SIG-M5 treated with dmso at 0.1 percent for 504 hours (cell line): ENCODE measurements at regions not wholly inside any gene's neighbourhood (a gene's known extent, or its start where the extent isn't known, plus 50 kb on each side); places are given as distances from the start of the nearest gene placed in this dataset.
A peak's percentile ranks its signal among the peaks of the same experiment; 100 is the strongest.

ENCODE experiments used
- DNase-seq: peaks from one replicate; lab custom pipeline; 2025; ENCODE audit not compliant: unreplicated experiment; lab: John Stamatoyannopoulos, UW

DNA sequence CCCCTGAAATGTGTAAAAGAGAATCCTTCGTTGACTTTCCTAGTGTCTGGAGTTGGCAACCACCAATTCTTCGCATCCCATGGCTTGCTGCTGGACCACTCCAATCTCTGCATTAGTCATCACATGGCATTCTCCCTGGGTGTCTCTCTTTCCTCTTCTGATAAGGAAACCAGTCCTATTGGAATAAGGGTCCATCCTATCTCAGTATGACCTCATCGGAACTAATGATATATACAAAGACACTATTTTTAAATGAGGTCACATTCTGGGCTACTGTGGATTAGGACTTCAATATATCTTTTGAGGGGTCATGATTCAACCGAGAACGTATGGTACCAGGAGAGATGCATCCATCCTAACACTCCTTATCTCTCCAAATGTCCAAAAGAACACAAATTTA, 259.1 kb upstream of the CPEB2 start:
- DNase-seq = no peak

DNA sequence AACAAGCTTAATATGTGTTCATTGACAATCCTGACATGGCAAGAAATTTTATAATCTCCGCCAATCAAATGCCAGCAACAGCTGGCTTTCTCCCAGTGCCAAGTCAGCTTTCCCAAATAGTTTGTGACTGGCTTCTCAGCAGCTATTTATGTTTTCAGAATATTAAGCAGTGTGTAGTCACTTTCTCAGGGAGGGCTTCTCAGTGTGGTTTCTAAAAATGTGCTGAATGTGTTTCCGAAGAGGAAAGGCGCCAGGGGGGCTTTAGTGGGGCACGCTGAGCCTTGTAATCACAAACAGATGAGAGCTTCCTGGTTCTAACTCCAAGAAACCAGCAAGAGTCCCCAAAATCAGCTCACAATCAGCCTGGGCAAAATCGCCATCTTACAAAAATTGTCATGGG, 258.7 kb upstream of the CPEB2 start:
- no peak for DNase-seq

DNA sequence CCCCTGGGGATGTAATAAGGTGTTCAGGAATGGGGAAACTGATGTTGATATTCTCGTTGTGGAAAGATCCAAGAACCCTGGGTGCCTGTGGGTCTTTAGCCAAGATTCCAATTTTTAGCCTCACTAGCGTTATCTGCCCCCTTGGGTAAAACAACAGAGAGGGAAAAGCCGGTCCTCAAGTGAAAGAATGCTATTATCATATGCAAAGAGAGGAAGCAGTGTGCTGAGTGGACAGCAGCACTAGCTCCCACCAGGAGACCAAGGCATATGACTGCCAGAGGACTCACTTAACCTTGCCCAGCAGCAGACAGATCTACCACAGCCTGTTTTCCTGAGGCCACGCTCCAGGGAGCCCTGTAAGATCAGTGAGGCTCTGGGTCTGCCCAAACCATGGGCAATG, 257.9 kb upstream of the CPEB2 start:
- DNase-seq = no peak

DNA sequence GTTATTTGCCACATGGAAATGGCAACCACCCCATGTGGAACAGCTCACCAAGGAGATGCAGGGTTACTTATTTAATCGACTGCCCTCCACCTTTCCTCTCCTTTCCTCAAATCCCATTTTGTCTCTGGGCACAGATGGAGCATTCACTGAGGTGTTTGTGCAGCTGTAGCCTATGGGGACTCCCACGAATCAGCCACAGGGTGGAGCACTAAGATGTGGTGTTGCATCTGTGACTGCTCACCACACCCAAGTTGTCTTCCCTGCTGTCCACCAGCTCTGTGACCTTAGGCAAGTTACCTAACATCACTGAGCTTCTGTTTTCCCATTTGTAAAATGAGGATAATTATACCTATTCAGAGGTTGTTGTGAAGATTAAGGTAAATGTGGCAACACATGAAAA, 252.4 kb upstream of the CPEB2 start:
- DNase-seq = peak; percentile 3

DNA sequence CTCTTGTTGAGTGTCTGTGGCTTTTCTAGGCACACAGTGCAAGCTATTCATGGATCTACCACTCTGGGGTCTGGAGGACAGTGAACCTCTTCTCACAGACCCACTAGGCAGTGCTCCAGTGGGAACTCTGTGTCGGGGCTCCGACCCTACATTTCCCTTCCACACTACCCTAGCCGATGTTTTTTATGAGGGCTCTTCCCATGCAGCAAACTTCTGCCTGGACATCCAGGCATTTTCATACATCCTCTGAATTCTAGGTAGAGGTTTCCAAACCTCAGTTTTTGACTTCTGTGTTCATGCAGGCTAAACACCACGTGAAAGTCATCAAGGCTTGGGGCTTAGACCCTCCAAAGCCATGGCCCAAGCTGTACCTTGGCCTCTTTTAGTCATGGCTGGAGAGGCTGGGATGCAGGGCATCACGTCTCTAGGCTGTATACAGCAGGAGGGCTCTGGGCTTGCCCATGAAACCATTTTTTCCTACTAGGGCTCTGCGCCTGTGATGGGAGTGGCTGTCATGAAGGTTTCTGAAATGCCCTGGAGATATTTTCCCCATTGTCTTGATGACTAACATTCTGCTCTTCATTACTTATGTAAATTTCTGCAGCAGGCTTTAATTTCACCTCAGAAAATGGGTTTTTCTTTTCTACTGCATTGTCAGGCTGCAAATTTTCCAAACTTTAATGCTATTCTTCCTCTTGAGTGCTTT, 249.8 kb upstream of the CPEB2 start:
- no peak for DNase-seq

DNA sequence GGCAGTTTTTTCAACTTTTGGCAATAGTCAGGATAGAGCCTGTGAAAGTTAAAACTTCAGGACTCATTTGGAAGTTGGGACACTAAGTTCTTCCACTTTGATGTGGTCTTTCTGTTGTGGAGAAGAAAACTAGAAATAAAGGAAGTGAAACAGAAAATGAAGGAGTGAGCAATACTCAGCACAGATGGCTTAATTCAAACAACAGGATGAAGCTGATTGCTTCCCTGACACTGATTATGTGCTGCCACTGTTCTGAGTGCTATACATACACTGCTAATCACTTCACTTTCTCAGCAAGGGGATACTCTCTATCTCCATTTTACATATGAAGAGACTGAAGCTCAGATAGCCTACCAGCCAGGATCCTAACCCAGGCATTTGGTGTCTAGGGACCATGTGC, 235.1 kb upstream of the CPEB2 start:
- DNase-seq = peak; percentile 22

DNA sequence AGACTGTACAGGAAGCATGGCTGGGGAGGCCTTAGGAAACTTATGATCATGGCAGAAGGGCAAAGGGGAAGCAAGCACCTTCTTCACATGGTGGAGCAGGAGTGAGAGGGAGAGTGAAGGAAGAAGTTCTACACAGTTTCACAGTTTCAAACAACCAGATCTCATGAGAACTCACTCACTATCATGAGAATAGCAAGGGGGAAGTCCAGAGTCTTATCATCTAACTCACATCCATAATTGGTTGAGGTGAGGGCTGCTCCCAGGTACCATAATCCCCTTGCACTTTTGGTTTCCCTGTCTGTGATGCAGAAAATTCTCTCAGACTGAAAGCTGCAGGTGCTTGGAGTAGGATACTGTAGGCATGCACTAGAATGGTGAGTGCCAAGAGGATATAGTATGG, 233.8 kb upstream of the CPEB2 start:
- DNase-seq = no peak

DNA sequence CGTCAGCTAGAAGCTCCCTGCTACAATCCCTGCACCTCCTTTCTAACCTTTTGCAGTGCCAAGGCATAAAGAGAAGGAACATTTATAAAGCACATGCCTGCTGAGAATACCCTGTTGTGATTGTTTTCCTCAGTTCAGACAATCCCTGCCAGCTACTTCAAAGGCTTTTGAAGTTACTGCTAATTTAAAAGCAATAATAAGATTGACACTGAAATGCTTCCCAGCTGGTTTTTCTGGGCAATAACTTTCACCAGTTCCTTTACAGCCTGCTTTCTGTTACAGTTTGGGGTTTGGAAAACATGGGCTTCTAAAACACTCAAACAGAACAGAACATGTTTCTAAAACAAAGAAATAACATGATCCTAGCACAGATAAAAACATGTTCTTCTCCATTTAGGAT, 232.3 kb upstream of the CPEB2 start:
- DNase-seq = no peak

DNA sequence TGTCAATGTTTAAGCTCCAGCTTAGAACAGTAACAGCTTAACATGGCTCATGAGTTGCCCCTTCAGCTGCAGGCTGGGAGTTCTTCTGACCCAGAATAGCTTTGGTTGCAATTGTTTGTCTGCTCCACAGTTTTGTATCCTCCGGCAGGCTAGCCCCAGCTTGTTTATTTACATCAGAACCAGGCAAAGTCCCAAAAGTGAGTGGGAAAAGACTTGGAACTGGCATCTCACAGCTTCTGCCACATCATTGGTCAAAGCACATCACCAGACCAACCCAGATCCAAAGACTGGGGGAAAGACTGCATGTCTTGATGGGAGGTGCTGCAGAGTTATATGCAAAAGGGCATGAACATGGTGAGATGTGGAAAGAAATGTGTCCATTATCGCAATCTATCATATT, 231.2 kb upstream of the CPEB2 start:
- no peak for DNase-seq

DNA sequence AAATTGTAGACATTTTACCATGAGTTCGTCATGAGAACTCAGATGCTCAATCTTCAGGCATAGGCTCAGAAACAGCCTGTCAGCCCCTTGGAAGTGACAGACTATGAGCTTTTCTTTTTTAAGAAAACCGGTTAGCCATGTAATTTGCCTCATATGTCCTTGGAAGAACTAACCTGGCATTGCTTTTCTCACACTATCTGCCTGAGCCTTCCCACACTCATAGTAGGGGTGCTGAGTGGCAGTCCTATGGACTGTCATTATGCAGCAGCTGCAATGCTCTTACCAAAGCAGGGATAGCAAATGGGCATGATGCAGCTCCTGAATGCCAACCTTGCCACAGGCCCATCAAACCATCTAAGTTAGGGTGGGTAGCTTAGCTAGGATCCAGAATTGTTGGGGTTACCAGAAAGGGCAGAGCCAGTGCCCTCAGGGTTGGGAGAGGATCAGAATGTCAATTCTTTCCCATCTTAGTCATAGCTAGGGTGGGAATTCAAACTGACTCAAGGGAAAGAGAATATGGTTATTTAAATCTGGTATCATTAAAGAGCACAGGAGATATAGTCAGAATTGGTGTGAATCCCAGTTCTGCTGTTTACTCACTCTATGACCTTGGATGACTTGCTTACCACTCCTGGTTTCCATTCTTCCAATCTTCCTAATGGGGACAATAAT, 230.6 kb upstream of the CPEB2 start:
- DNase-seq = no peak

DNA sequence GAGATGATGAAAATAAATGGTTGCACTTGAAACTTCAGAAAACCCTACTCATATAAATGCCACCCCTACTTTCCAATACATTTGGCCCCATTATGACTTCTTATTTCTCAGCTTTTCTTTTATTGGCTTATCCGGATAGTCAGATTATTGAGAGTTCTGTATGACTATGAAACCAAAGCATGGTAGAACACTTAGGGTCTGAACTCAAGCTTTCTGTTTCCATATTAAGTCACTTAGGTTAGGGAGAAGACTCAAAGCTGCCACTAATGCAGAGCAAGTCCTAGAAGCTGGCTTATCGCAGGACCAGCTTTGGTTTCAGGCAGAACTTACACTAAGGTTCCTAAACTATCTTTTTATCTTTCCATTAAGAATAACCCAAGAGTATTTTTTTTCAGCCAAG, 229.9 kb upstream of the CPEB2 start:
- DNase-seq = no peak

DNA sequence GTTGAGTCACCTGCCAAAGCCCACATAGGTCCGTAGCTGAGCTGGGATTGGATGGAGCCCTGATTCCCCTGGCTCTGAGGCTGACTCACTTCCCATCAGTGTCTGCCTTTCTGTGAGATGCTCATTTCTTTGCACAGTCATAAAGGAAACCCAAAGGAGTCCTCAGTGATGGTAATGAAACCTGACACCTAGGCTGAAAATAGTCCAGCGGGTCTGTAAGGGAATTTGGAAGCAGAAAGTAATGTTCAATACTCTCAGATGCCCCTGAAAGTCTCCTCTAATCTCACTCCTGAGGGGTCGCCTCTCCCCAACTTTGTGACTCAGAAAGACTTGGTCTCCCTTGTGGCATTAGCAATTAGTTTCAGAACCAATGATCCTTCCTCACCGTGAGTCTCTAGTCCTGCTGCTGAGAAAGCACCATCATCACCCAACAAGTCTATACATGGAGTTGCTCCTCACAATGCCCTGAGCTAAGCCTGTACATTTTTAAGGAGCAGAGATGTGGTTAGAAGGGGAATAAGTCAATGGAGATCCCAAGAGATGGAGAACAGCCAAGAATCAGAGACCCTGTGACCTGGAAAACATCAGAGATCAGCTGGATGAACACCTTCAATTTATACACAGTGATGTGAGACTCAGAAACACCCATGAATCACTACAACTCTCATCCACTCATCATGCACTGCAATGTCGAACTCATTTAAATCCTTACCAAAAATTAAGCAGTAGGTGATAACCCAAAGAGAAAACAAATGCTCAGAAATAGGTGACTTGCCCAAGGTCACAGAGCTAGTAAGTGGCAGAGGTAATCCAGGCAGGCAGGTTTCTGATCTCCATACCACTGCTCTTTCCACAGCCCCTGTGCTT, 219.0 kb upstream of the CPEB2 start:
- no peak for DNase-seq

DNA sequence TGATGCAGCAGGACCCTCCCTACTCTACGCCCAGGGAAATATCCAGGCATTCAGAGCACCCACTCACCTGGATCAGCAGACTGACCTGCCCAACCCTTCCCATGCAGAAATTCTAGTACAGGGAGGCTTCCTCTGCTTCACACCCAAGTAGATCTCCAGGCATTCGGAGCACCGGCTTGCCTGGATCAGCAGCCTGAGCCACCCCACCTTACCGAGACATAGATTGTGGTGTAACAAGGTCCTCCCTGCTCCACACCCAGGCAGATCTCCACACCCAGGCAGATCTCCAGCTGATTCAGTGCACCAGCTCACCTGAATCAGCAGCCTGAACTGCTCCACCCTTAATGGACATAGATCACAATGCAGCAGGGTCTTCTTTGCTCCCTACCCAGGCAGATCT, 215.1 kb upstream of the CPEB2 start:
- DNase-seq = no peak

DNA sequence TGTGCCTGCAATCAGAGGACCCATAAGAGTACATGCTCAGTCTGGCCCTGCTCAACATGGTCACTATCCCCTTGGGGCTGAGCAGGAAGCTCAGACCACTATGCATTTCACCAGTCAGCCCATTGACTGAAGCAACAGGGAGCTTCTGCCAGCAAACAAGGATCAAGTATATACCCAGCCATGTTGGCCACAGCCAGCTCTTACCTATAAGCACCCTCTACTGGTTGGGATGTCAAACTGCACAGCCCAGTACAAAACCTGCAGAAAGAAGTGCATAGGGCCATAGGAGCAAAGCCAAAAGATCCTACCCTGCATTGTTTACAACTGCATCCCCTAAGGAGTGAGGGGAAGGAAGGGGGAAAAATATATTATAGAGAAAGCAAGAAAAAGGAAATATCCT, 214.4 kb upstream of the CPEB2 start:
- peak; percentile 16 for DNase-seq

DNA sequence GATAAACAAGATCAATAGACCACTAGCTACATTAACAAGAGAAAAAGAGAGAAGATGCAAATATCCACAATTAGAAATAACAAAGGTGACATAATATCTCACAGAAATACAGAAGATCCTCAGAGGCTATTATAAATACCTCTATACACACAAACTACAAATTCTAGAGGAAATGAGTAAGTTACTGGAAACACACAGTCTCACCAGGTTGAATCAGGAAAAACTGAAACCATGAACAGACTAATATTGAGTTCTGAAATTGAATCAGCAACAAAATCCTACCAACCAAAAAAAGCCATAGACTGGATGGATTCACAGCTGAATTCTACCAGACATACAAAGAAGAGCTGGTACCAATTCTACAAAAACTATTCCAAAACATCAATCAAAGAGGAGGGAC, 211.8 kb upstream of the CPEB2 start:
- DNase-seq = no peak

DNA sequence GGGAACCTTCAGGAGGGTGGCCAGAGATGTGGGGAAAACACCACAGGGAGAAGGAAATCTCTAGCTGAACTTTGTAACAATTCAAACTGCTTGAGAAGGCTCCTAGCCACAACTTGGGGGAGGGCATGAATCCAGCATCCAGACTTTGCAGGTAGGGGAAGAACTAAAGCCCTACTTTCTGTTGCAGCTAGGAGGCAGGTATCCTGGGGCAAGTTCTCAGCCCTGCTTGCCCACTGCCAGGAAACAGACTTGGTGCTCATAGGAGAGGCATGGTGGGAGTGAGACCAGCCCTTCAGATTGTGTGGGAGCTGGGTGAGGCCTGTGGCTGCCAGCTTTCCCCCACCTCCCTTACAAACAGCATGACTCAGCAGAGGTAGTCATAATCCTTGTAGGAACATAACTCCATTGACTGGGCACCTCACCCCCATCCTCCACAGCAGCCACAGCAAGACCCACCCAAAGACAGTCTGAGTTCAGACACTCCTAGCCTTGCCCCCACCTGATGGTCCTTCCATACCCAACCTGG, 209.5 kb upstream of the CPEB2 start:
- no peak for DNase-seq

DNA sequence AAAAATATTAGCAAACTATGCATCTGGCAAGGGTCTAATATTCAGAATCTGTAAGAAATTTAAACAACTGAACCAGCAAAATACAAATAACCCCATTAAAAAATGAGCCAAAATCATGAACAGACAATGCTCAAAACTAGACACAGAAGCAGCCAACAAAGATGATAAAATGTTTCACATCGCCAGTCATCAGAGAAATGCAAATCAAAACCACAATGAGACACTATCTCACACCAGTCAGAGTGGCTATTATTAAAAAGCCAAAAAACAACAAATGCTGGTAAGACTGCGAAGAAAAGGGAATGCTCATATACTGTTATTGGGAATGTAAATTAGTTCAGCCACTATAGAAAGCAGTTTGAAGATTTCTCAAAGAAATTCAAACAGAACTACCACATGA, 201.3 kb upstream of the CPEB2 start:
- no peak for DNase-seq

DNA sequence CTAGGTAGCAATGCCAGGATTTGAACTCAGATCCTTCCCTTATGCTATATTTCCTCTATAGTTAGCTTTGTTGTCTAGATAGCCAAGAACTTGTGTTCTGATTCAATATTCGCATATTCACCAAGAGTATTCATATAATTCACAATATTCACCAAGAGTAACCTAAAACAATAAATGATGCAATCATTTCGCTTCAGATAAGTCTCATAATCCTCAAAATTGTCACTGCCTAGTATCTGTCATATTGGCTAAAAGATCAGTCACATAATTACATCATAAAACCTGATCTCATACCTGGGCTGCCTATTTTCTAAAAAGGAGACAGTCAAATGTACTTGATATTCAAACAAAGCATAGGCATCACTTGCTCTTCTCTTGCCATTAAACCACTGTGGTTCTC, 199.7 kb upstream of the CPEB2 start:
- no peak for DNase-seq

DNA sequence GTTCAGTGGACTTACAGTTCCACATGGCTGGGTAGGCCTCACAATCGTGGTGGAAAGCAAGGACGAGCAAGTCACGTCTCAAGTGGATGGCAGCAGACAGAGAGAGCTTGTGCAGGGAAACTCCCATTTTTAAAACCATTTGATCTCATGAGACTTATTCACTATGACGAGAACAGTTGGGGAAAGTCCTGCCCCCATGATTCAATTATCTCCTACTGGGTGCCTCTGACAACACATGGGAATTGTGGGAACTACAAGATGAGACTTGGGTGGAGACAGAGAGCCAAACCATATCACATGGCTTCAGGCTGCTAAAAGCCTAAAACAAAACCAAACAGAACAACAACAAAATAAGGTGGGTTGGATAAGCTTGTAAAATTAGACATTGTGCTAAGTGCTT, 194.4 kb upstream of the CPEB2 start:
- DNase-seq = no peak

DNA sequence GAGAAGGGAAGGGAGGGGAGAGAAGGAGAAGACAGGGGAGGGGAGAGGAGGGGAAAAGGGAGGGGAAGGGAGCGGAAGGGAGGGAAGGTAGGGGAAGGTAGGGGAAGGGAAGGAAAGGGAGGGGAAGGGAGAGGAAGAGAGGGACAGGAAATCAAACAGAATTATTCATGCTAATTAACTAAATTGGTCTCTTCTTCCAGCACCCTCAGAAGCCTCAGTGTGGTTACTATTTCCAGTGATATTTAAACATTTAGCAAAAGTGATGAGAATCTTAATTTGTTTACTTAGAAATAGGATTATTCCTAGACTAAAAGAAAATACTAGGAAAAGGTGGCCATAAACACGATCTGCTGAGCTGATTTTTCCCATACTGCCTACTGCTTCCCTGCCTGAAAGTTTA, 193.1 kb upstream of the CPEB2 start:
- DNase-seq = no peak

DNA sequence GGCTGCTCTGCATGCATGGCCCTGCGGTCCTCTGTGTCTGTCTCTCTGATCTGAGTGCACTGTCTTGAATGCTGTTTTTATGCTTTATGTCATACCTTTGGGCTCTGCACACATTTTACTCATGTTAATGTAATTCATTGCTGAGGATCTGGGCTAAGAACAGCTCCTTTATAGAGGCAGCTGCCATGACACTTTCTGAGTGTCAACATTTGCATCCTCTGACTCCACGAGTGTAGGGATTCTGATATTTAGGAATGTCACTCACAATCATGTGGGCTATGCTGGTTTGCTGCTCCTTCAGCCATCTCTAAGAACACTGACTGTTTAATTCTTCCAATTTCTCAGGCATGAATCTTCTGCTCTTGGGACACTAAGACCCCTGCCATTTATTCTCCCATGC, 192.2 kb upstream of the CPEB2 start:
- DNase-seq = no peak

DNA sequence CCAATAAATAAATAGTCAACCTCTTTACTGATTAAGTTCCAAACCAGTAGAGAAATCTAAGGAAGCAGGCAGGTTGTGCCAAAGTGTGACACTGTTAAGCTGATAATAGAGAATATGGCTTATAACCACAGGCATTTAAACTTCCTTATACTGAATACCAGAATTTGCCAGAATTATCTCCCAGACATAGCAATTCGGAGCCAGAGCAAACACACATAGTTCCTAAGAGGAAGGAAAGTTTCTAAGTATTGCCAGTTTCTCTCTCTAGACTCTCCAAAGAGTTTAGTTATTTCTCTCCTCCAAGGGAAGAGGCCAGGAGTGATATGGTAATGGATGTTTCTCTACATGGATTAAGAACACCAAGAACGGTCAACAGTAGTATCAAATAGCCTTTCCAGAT, 191.7 kb upstream of the CPEB2 start:
- no peak for DNase-seq
